GM19025 (cell line): ENCODE measurements at regions not wholly inside any gene's neighbourhood (a gene's known extent, or its start where the extent isn't known, plus 50 kb on each side); places are given as distances from the start of the nearest gene placed in this dataset.

Experiments
- ATAC-seq: cut with Tn5 transposase; IDR thresholded peaks from one replicate; pipeline ENCODE4 v1.9.1; 2021; ENCODE audit warnings: mild to moderate bottlenecking, low read depth, moderate library complexity; ENCODE audit not compliant: unreplicated experiment

- ATAC-seq, result no peak
Observed at GRCh38 chr10:55305285-55305684, 504.3 kb upstream of the PCDH15 start.

GRCh38 chr10:55287346-55287745 lies 486.3 kb upstream of the PCDH15 start:
- ATAC-seq, result no peak

GRCh38 chr10:55283031-55283430 lies 482.0 kb upstream of the PCDH15 start:
- no peak for ATAC-seq

- ATAC-seq, result no peak
Observed at GRCh38 chr10:55280696-55281095, 479.7 kb upstream of the PCDH15 start.

GRCh38 chr10:55277549-55277948 lies 476.5 kb upstream of the PCDH15 start:
- ATAC-seq, result no peak

GRCh38 chr10:55274367-55274766 lies 473.3 kb upstream of the PCDH15 start:
- no peak for ATAC-seq

- no peak for ATAC-seq
Observed at GRCh38 chr10:55273946-55274345, 472.9 kb upstream of the PCDH15 start.

- ATAC-seq, result no peak
Observed at GRCh38 chr10:55272886-55273285, 471.9 kb upstream of the PCDH15 start.

GRCh38 chr10:55266797-55267196 lies 465.8 kb upstream of the PCDH15 start:
- ATAC-seq, result no peak

- ATAC-seq, result no peak
Observed at GRCh38 chr10:55263327-55263726, 462.3 kb upstream of the PCDH15 start.

GRCh38 chr10:55242544-55242943 lies 441.5 kb upstream of the PCDH15 start:
- ATAC-seq, result no peak

- ATAC-seq, result no peak
Observed at GRCh38 chr10:55237462-55237861, 436.4 kb upstream of the PCDH15 start.

- peak; percentile 85 for ATAC-seq
Observed at GRCh38 chr10:55233505-55233904, 432.5 kb upstream of the PCDH15 start.

- ATAC-seq, result no peak
Observed at GRCh38 chr10:55233090-55233489, 432.1 kb upstream of the PCDH15 start.

GRCh38 chr10:55232553-55232952 lies 431.5 kb upstream of the PCDH15 start:
- no peak for ATAC-seq

GRCh38 chr10:55227967-55228366 lies 426.9 kb upstream of the PCDH15 start:
- ATAC-seq, result no peak

- no peak for ATAC-seq
Observed at GRCh38 chr10:55224007-55224781, 423.2 kb upstream of the PCDH15 start.

GRCh38 chr10:55223352-55223751 lies 422.3 kb upstream of the PCDH15 start:
- ATAC-seq, result no peak

GRCh38 chr10:55220975-55221374 lies 419.9 kb upstream of the PCDH15 start:
- no peak for ATAC-seq

- ATAC-seq, result no peak
Observed at GRCh38 chr10:55215699-55216098, 414.7 kb upstream of the PCDH15 start.

GRCh38 chr10:55214608-55215007 lies 413.6 kb upstream of the PCDH15 start:
- ATAC-seq, result no peak

- no peak for ATAC-seq
Observed at GRCh38 chr10:55212051-55212450, 411.0 kb upstream of the PCDH15 start.

- ATAC-seq, result no peak
Observed at GRCh38 chr10:55203874-55204273, 402.8 kb upstream of the PCDH15 start.
